Hepatocyte (in vitro differentiated cells): ENCODE measurements at regions not wholly inside any gene's neighbourhood (a gene's known extent, or its start where the extent isn't known, plus 50 kb on each side); places are given as distances from the start of the nearest gene placed in this dataset.

Experiments used
- DNase-seq: peaks from one replicate; pipeline ENCODE4 v3.0.0-alpha.2; 2016; ENCODE audit warnings: low spot score
- H2AFZ ChIP-seq: fragments of 200-600 bp; sonication (generic); 2 replicates; pipeline ENCODE4 v1.6.0; 2016; ENCODE audit warnings: antibody characterized with exemption, mild to moderate bottlenecking
- H3K27ac ChIP-seq: fragments of 200-600 bp; sonication (generic); 2 replicates; pipeline ENCODE4 v1.5.1; 2016; ENCODE audit warnings: mild to moderate bottlenecking
- H3K27me3 ChIP-seq: fragments of 200-600 bp; sonication (generic); 2 replicates; pipeline ENCODE4 v1.6.1; 2016
- H3K36me3 ChIP-seq: fragments of 200-600 bp; sonication (generic); replicated peaks from 2 replicates; pipeline ENCODE4 v1.5.1; 2016; ENCODE audit warnings: low read depth; ENCODE audit not compliant: insufficient read depth
- H3K4me1 ChIP-seq: fragments of 200-600 bp; sonication (generic); 2 replicates; pipeline ENCODE4 v1.5.1; 2016; ENCODE audit warnings: mild to moderate bottlenecking, moderate library complexity; ENCODE audit not compliant: insufficient read depth
- H3K4me2 ChIP-seq: fragments of 200-600 bp; sonication (generic); 2 replicates; pipeline ENCODE4 v1.6.0; 2016
- H3K4me3 ChIP-seq: fragments of 200-600 bp; sonication (generic); 2 replicates; pipeline ENCODE4 v1.5.1; 2016; ENCODE audit warnings: mild to moderate bottlenecking
- H3K79me2 ChIP-seq: fragments of 200-600 bp; sonication (generic); 2 replicates; pipeline ENCODE4 v1.6.0; 2017; ENCODE audit warnings: mild to moderate bottlenecking
- H3K9me2 ChIP-seq: fragments of 200-600 bp; sonication (generic); replicated peaks from 2 replicates; pipeline ENCODE4 v1.6.0; 2017; ENCODE audit warnings: mild to moderate bottlenecking; ENCODE audit not compliant: insufficient read depth
- H3K9me3 ChIP-seq: fragments of 200-600 bp; sonication (generic); 2 replicates; pipeline ENCODE4 v1.5.1; 2016; ENCODE audit warnings: low read depth, mild to moderate bottlenecking
- H4K20me1 ChIP-seq: fragments of 200-600 bp; sonication (generic); 2 replicates; pipeline ENCODE4 v1.6.0; 2016; ENCODE audit warnings: mild to moderate bottlenecking; ENCODE audit not compliant: insufficient read depth, poor library complexity, severe bottlenecking
- EZH2 ChIP-seq: fragments of 200-600 bp; sonication (generic); IDR thresholded peaks from 2 replicates; pipeline ENCODE4 v1.6.1; 2016; ENCODE audit warnings: antibody characterized with exemption, mild to moderate bottlenecking, borderline replicate concordance
- EZH2phosphoT487 ChIP-seq: fragments of 200-600 bp; sonication (generic); IDR thresholded peaks from one replicate; pipeline ENCODE4 v1.6.1; 2018; ENCODE audit warnings: antibody characterized with exemption, mild to moderate bottlenecking, low read depth, moderate library complexity; ENCODE audit not compliant: unreplicated experiment, severe bottlenecking
- WGBS: methylation state at CpG from one replicate; pipeline ENCODE4 v1.1.6; 2016; ENCODE audit warnings: low lambda C conversion rate; ENCODE audit errors: missing lambda C conversion rate; 5-methylcytosine and 5-hydroxymethylcytosine counted together
- TF ChIP-seq, protein P1 (sequence below): fragments of 200-600 bp; sonication (generic); IDR thresholded peaks from 2 replicates; pipeline ENCODE4 v1.5.1; 2016; ENCODE audit warnings: antibody characterized with exemption, mild to moderate bottlenecking; ENCODE audit not compliant: poor library complexity

DNA sequence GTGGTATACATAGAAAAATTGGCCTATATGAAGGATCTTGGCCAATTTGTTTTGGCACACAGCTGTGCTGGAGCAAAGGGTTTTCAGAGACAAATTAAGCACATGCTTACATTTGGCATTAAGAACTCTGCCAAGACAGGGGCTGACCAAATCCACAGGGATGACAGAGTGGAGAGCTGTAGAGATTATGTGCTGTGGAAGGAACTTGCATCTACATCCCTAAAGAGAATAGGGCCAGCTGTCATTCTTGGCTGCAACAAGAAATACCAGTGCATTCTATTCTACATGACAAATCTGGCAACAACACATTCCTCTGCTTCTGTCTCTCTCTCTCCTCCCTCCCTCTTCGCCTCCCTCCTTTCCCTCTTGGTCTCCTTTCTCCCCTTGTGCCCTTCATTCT, 75.6 kb downstream of the POM121L12 start:
- no peaks in the 10 kb centered on the region for H3K9me2 ChIP-seq
- TF ChIP-seq EZH2phosphoT487 (no peak), EZH2 (no peak)
- TF ChIP-seq, protein P1, sequence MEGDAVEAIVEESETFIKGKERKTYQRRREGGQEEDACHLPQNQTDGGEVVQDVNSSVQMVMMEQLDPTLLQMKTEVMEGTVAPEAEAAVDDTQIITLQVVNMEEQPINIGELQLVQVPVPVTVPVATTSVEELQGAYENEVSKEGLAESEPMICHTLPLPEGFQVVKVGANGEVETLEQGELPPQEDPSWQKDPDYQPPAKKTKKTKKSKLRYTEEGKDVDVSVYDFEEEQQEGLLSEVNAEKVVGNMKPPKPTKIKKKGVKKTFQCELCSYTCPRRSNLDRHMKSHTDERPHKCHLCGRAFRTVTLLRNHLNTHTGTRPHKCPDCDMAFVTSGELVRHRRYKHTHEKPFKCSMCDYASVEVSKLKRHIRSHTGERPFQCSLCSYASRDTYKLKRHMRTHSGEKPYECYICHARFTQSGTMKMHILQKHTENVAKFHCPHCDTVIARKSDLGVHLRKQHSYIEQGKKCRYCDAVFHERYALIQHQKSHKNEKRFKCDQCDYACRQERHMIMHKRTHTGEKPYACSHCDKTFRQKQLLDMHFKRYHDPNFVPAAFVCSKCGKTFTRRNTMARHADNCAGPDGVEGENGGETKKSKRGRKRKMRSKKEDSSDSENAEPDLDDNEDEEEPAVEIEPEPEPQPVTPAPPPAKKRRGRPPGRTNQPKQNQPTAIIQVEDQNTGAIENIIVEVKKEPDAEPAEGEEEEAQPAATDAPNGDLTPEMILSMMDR = no peak
- 100% methylated on average over 1 of the region's 1 CpG for WGBS
- H3K79me2 ChIP-seq = no peaks in the 10 kb centered on the region
- no peak for DNase-seq
- no peaks in the 10 kb centered on the region for H3K27me3 ChIP-seq
- no peak overlapping the region for H3K4me3 ChIP-seq
- no peak overlapping the region for H3K27ac ChIP-seq
- no peaks in the 10 kb centered on the region for H3K9me3 ChIP-seq
- H3K36me3 ChIP-seq = no peaks in the 10 kb centered on the region
- H2AFZ ChIP-seq = no peak overlapping the region
- no peaks in the 10 kb centered on the region for H3K4me1 ChIP-seq
- H4K20me1 ChIP-seq = no peaks in the 10 kb centered on the region
- no peak overlapping the region for H3K4me2 ChIP-seq

- 84% methylated on average over 4 of the region's 4 CpGs for WGBS
- H2AFZ ChIP-seq = no peak overlapping the region
- no peaks in the 10 kb centered on the region for H3K79me2 ChIP-seq
These were observed 78.0 kb downstream of the POM121L12 start for GRCh38 chr7:53113424-53113823.

DNA sequence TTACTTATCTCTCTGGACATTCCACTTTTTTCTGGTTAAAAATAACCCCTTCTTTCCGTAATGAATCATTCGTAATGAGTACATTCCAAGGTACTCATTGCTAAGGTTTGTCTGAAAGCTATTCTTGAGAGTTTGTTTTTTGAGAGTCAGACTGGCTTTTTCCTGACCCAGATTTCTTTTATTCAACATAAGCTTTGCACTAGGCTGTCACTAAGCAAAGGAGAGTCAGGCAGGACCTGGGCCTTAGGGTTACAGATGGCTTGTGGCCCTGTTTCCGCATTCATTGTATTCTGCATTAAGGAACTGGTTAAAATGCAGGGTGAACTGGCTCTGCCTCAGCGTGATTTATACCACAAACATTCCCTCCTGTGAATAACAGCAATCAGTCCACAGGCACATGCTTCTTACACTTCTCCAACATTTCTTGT, 84.1 kb downstream of the POM121L12 start:
- no peaks in the 10 kb centered on the region for H4K20me1 ChIP-seq
- H3K79me2 ChIP-seq = no peaks in the 10 kb centered on the region
- H2AFZ ChIP-seq = peak overlapping the region; percentile 28
- H3K27me3 ChIP-seq = no peaks in the 10 kb centered on the region
- no peaks in the 10 kb centered on the region for H3K36me3 ChIP-seq
- no peaks in the 10 kb centered on the region for H3K4me1 ChIP-seq
- peak overlapping the region; percentile 52 for H3K27ac ChIP-seq
- 47% methylated on average over 4 of the region's 4 CpGs for WGBS
- peak; percentile 11 for DNase-seq
- TF ChIP-seq, protein P1 = no peak
- TF ChIP-seq EZH2 (no peak), EZH2phosphoT487 (no peak)
- no peaks in the 10 kb centered on the region for H3K9me2 ChIP-seq
- no peaks in the 10 kb centered on the region for H3K9me3 ChIP-seq
- no peak overlapping the region for H3K4me2 ChIP-seq
- no peak overlapping the region for H3K4me3 ChIP-seq

More at GRCh38 chr7:53113424-53113823, 78.0 kb downstream of the POM121L12 start:
- Histone ChIP-seq H3K4me2 (no peak overlapping the region), H4K20me1 (no peaks in the 10 kb centered on the region), H3K27me3 (no peaks in the 10 kb centered on the region), H3K9me3 (no peaks in the 10 kb centered on the region), H3K27ac (no peak overlapping the region), H3K4me1 (no peaks in the 10 kb centered on the region), H3K9me2 (no peaks in the 10 kb centered on the region), H3K36me3 (no peaks in the 10 kb centered on the region), H3K4me3 (no peak overlapping the region)
- no peak for TF ChIP-seq EZH2phosphoT487
- no peak for TF ChIP-seq EZH2
- TF ChIP-seq, protein P1 = no peak
- no peak for DNase-seq

GRCh38 chr7:53121374-53121773, 85.9 kb downstream of the POM121L12 start:
- Histone ChIP-seq H3K36me3 (no peaks in the 10 kb centered on the region), H3K27ac (no peak overlapping the region), H4K20me1 (no peaks in the 10 kb centered on the region), H3K4me2 (no peak overlapping the region), H3K4me1 (no peaks in the 10 kb centered on the region), H3K4me3 (no peak overlapping the region), H3K27me3 (no peaks in the 10 kb centered on the region), H3K9me3 (no peaks in the 10 kb centered on the region), H3K79me2 (no peaks in the 10 kb centered on the region), H3K9me2 (no peaks in the 10 kb centered on the region), H2AFZ (no peak overlapping the region)
- no peak for DNase-seq
- 85% methylated on average over 4 of the region's 4 CpGs for WGBS
- TF ChIP-seq, protein P1 = no peak
- TF ChIP-seq EZH2phosphoT487 (no peak), EZH2 (no peak)
